Suppressor macrophage (primary cell): ENCODE measurements at regions not wholly inside any gene's neighbourhood (a gene's known extent, or its start where the extent isn't known, plus 50 kb on each side); places are given as distances from the start of the nearest gene placed in this dataset.
A peak's percentile ranks its signal among the peaks of the same experiment; 100 is the strongest.

Experiments used
- DNase-seq, 4 experiments: peaks; one replicate each; pipeline ENCODE4 v3.0.0-alpha.2; 2020 to 2022

DNA sequence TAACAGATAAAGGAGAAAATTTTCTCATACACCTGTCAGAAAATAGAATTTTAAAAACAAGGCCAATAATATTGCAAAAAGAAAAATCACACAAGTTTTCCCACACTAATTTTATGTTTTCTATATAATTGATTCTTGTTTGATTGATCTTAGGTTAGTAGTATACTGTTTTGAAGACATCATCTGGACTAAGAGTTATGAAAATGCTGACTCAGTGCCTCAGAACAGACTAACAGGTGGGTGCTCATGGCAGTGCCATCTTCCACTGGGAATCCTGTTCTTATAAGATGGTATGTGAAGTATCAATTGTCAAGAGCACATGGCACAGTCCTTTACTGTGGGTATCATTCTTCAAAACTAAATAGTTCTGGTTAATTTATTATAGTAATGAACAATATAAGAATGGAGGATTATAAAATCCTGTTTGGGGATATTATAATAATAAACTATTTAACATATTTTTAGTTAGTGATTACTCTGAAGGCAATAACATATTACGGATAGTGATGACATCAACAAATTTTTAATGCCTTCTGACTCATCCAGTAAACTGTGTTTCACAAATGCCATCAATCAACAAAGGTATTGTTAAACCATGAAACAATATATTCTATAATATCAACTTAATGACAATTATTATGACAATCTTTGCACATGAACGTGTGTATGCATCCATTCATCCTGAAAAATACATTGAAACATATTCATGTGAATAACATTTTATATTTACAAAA lies 384.6 kb upstream of the KHDRBS2 start:
- DNase-seq, result no peak

DNA sequence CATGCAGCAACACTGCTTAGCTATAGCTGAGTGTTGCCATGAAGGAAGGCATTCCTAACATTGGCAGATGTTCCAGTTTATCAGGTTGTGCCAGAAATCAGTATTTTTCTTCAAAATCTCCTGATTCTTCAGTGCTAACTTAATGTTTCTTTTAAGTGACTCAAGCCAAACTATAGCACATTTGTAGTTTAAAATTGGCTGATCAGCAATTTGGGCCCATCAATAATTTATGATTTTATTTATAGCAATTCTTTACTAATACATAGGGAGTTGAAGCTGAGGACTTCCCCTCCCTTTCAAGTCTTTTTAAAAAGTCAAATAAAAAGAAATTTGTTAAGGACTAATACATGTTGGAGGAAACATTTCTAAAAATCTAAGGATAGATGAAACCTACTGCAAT lies 383.8 kb upstream of the KHDRBS2 start:
- no peak for DNase-seq

DNA sequence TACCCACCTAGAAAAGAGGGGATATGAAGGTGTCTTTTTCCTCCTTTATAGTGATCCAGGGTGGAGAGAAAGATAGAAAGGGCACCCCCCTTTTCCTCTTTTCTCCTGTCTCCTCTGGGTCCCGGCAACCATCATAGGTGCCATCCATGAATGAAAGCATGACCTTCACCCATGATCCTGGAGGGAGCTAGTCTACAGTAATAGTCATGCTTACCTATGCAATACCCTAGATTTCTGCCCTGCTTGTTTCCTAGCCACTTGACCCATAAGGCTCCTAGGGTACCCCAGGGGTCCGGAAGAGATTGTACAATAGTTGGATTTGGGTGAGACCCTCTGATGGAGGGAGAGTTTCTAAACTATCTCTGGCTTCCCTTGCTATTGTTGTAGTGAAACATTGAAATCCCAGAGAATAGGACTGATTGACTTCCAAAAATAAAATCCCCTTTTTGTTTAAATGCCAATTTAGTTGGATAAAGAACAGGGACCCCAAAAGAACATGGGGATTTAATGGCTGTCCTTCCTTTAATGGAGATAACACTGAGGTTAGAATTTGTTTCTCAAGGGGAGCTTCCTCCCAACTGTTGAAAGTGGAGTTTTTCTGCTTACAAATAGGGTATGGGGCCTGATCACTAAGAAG lies 366.8 kb upstream of the KHDRBS2 start:
- DNase-seq, result peak in 3 of 4 experiments; percentile 3 to 22 (median 12)

DNA sequence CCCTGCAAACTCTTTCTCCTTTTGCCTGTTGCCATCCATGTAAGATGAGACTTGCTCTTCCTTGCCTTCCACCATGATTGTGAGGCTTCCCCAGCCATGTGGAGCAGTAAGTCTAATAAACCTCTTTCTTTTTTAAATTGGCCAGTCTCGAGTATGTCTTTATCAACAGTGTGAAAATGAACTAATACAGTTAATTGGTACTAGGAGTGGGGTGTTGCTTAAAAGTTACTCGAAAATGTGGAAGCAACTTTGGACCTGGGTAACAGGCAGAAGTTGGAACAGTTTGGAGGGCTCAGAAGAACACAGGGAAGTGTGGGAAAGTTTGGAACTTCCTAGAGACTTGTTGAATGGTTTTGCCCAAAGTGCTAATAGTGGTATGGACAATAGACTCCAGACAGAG lies 359.2 kb upstream of the KHDRBS2 start:
- no peak for DNase-seq

DNA sequence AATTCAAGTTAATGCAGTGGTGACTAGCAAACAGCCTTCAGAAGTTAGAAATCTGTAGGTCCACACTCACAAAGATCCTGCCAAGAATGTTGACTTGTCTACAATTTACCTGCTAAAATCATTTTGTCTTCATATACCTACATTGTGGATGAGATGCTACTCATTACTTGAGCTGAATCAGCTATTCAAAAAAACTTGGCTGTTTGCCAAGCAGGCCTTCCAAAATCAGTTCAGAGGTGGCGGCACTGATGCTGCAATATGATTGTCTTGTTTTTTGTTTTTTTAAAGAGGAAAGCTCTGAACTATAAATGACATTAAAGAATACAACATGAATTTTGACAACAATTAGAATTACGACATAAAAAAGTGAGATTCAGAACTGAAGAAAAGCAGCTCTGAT lies 354.7 kb upstream of the KHDRBS2 start:
- DNase-seq, result no peak

DNA sequence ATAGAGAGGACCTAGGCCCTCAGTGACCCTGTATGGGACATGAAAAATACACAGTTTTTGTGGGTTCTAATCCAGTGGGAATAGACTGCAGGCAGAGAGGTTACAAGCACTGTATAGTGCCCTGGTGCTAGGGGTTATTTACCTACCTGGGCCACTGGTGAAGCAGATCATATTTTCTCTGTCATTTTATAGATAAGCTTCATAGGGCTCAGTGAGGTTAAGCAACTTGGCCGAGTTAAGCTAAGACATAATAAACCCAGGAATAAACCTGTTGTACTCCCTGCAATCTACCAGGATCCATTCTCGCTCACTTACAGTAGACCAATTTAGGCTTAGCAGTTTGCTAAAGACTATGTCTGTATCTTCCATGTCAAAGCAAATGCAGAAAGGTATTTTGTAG lies 340.6 kb upstream of the KHDRBS2 start:
- DNase-seq, result no peak

DNA sequence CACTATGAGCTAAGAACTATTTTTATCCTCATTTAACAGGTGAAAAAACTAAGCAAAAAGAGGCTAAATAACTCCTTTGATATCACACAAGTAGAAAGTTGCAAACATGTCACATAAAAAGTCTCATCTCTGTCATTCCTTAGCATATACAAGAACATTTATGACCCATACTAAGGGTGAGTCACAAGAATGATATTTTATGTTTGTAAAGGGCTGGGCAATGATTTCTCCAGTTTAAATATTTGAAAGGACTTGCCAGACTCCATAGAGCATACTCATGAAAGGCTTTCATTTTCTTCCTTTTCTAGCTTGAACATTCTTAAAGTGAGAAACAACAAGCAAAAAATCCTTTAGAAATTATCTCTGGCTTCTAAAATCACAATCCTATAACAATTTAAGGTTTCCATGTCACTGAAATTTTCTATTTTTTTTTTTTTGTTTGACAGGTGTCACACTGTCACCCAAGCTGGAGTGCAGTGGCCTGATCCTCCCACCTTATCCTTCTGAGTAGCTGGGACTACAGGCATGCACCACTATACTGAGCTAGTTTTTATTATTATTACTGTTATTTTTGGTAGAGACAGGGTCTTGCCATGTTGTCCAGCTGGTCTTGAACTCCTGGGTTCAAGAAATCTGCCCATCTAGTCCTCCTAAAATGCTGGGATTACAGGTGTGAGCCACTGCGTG lies 338.0 kb upstream of the KHDRBS2 start:
- DNase-seq, result no peak

DNA sequence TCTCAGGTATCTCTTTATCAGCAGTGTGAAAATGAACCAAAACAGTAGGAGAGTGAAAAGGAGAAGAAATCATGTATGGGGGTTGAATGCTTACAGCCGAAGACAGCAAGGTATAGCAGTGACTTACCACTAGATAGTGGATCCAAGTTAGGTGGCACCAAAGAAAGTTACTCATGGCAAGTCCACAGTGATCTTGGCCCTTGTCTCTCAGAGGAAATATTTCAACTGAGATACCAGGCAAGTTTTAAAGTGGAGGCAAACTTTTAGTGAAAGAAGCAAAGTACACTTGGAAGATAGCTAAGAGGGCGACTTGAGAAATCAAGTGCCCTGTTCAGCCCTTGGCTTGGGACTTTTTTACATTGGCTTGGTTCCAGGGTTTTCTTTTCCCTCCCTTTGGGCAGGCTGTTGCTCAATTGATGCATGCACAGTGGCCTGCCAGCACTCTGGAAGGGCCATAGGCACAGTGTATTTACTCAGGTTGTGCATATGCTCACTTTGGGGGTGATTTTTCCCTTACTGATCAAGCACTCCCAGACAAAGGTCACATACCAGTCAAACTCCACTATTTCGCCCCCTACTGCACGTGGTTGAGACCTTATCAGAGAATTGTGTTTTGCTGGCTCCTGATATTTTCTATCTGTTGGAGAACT lies 329.5 kb upstream of the KHDRBS2 start:
- no peak for DNase-seq

DNA sequence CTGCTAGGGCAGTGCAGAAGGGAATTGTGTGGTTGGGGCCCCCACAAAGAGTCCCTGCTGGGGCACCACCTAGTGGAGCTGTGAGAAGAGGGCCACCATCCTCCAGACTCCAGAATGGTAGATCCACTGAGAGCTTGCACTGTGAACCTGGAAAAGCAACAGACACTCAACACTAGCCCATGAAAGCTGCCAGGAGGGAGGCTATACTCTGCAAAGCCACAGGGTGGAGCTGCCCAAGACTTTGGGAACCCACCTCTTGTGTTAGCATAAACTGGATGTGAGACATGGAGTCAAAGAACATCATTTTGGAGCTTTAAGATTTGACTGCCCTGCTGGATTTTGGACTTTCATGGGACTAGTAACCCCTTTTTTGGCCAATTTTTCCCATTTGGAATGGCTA lies 328.4 kb upstream of the KHDRBS2 start:
- DNase-seq, result no peak

DNA sequence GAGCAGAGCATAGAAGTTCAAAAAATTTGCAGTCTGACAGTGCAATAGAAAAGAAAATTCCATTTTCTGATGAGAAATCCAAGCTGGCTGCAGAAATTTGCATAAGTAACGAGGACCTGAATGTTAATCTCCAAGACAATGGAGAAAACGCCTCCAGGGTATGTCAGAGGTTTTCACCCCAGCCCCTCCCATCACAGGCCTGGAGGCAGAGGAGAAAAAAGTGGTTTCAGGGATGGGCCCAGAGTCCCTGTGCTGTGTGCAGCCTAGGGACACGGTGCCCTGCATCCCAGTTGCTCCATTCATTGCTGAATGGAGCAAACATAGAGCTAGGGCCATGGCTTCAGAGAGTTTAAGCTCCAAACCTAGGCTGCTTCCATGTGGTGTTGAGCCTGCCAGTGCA lies 327.9 kb upstream of the KHDRBS2 start:
- no peak for DNase-seq

DNA sequence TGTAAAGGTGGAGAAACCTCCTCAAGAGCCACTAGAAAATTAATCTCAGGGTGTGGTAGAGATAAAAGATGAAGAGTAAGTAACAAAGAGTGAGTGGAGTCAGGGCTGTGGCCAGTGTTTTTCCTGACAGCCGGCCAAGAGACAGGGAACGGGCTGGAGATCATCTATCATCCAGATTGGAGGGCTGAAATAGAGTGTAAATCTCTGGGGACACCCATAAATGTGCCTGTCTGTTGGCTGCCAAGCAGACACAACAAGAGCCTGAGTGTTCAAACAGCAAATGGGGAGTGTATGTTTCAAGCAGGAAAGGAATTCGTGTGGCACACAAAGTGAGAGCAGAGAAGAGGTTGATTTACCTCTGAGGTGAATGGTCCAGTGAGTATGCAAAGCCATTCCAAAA lies 326.4 kb upstream of the KHDRBS2 start:
- no peak for DNase-seq

DNA sequence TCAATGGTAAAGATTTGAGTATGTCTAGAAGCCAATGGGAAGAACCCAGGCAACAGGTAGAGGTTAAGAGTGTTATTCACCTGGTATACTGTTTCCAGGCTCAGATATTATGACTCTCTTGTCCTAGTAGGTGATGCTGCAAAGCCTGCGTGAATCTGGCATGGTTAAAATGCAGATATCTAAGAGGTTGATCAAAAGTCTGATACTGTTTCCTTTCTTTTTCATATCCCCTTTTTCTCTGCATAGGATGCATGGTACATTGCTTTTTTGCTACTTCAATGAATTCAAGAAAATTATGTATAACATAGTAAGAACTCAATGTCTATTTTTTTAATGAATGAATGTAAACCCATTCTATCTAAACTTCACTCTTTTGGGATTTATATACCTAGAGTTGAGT lies 284.3 kb upstream of the KHDRBS2 start:
- no peak for DNase-seq

DNA sequence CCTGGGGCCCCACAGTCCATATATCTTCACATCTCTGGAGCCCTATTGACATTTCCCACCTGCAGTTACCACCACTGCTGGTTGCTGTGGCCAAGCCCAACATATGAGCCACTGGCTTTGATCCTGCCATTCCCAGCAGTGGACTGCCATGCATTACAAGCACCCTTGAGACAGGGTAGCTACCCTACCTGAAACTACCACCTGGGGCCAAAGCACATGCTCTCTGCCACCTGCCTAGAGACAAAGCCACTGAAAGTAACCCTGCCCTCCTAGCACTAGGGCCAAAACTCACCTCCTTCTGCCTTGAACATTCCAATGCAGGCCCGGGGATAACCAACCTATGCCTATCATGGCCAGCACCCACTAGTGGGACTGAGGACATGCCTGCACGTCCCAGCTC lies 255.5 kb upstream of the KHDRBS2 start:
- DNase-seq, result no peak

DNA sequence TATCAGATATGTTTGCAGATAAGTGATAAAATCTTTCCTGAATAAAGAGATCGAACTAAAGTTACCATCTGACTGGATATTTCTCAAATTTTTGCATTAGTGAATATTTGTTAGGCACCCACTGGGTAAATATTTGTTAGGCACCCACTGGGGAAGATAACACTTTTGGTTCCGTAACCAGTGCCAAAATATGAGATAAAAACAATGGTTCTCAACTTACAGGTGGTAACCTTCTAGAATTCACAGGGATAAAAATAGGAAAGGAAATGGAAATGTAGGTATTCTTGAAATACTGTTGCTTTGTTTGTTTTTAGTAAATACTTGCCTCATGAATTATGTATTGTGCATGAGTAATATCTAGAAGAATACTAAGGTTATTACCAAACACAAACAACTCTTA lies 245.0 kb upstream of the KHDRBS2 start:
- DNase-seq, result no peak

DNA sequence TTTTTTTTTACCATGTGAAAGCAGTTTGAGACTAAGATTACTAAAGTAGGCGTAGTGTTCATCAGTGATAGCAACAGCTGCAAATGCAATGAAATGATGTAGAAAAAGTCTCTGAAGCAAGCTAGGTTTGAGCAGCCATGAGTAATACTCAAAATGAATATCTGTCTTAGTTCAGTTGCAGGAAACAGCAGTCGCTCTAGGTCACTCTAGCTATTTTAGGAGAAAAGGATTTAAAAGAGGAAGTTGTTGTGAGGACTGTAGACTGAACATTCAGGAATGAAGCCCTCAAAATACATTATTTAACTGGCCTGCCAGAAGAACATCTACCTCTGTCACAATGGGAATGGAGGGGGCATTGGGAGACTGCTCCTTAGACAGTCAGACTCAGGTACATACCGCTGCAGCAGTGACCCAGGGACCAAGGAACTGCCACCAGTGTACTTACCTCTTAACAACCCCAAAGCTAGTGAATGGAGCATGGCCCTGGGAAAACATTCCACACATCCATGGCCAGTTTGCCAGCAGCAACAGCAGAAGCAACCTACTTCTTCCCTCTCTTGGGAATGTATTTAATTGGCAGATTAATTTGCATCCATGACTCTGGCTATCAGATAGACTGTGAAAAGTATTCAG lies 243.0 kb upstream of the KHDRBS2 start:
- DNase-seq, result no peak

DNA sequence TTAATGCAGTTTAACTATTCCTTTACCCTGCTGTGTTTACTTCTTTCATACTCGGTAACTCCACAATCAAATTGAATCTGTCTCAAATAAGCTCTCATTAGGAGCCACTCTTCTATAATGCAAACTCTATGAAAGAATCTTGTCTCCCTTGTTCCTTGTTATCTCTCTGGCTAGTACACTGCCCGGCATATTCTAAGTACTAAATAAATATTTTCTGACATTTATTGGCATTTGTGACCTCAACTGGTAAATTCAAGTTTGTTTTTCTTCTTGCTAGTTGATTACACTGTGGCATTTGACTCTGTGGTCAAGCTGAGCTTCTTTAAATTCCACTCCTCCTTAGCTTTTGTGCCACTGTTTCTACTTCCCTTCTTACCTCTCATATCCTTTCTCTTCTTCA lies 237.6 kb upstream of the KHDRBS2 start:
- no peak for DNase-seq

DNA sequence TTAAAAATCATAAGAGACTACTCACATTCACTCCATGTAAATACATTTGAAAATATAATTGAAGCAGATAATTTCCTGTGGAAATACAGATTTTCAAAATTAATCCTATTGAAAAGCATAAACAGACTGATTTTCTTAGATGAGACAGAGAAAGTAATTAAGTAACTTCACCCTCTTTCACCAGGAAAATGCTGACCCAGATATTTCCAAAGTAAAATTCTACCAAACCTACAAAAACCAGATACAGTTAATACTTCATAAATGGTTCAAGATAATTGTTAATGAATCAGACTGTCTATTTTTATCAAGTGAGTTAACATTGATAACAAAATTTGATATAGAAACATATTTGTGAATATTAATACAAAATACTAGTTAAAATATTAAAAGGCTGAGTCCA lies 233.5 kb upstream of the KHDRBS2 start:
- no peak for DNase-seq

DNA sequence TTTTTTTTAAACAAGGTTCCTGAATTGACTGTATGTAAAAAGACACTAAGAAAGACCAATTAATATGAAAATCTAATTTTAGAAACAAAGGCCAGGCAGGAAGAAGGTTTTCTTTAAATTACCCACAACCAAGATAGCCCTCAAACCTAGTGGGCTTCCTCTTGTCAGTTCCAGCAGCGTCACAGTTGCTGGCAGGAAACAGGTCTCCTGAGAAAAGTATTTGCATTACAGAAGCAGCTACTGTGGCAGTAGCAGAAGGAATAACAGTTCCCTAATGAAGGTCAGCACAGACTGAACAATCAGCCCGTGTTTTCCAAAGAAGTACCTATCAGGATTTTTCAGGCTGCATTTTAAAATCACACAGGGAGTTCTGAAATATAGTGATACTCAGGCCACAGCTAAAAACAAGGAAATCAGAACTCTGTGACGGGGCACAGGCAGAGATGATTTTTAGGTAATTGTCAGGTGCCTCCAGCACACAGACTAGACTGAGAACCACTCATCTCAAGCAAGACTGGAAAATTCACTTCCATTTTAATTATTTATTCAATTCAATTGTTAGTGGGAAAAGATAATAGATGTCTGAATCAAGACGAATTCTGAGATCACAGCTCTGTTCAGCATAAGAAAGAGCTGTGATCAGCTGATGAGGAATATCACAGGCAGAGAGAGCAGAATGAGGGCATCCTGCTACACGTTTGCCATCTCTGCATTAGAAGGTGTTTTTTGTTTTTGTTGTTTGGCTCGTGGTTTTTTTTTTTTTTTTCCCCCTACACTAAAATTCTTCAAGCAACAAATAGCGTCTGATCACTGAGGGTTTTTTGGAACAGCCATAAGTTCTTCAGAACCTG lies 230.5 kb upstream of the KHDRBS2 start:
- no peak for DNase-seq

DNA sequence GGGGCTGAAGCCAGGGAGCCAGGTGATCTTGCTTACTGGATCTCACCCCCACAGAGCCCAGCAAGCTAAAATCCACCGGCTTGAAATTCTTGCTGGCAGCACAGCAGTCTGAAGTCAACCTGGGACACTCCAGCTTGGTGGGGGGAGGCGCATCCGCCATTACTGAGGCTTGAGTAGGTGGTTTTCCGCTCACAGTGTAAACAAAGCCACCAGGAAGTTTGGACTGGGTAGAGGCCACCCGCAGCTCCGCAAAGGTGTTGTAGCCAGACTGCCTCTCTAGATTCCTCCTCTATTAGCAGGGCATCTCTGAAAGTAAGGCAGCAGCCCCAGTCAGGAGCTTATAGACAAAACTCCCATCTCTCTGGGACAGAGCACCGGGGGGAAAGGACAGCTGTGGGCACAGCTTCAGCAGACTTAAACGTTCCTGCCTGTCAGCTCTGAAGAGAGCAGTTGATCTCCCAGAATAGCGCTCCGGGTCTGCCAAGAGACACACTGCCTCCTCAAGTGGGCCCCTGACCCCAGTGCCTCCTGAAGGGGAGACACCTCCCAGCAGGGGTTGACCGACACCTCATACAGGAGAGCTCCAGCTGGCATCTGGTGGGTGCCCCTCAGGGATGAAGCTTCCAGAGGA lies 206.3 kb upstream of the KHDRBS2 start:
- DNase-seq, result no peak

DNA sequence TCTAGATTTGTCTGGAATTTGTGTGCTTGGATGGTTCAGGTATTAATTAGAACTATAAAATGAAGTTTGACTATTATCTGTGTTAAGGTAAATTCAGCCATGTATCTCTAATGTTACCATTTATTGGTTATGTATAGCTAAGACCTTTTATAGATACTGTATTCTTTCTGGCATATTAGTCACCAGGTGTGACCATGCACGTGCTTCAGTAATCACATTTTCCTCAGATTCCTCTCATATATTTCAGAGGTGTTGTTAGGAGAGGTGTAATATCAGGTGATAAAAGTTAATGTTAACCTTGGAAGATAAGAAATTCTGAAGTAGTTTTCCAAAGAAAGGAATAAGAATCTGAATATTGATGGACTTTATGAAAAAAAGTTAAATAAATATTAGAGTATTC lies 194.5 kb upstream of the KHDRBS2 start:
- no peak for DNase-seq

DNA sequence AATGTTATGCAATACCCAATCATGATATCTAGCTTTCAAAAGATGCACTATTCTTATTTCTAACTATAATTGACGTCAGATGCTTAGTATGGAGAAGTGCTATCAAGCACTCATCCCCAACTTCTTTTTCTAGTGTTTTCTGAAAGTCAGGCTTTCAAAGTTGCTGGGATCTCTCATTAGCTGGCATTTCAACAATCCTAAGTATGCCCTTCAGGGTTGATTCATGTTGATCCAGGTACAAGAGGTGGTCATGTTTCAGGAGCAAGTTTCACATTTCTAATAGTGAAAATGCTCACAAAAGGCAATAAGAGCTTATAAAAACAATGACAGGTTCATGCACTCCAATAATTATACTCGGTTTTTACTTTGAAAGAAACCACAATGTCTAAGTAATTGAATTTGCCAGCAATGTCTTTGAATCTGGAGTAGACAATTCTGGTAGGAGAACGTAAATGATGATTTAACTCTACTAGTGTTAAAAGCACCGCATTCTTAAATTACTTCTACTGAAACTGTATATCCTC lies 193.7 kb upstream of the KHDRBS2 start:
- no peak for DNase-seq
